HG03135 (cell line): ENCODE measurements at regions not wholly inside any gene's neighbourhood (a gene's known extent, or its start where the extent isn't known, plus 50 kb on each side); places are given as distances from the start of the nearest gene placed in this dataset.

ENCODE experiments used
- ATAC-seq: cut with Tn5 transposase; IDR thresholded peaks from one replicate; pipeline ENCODE4 v1.9.1; 2021; ENCODE audit warnings: mild to moderate bottlenecking, moderate library complexity; ENCODE audit not compliant: unreplicated experiment

DNA sequence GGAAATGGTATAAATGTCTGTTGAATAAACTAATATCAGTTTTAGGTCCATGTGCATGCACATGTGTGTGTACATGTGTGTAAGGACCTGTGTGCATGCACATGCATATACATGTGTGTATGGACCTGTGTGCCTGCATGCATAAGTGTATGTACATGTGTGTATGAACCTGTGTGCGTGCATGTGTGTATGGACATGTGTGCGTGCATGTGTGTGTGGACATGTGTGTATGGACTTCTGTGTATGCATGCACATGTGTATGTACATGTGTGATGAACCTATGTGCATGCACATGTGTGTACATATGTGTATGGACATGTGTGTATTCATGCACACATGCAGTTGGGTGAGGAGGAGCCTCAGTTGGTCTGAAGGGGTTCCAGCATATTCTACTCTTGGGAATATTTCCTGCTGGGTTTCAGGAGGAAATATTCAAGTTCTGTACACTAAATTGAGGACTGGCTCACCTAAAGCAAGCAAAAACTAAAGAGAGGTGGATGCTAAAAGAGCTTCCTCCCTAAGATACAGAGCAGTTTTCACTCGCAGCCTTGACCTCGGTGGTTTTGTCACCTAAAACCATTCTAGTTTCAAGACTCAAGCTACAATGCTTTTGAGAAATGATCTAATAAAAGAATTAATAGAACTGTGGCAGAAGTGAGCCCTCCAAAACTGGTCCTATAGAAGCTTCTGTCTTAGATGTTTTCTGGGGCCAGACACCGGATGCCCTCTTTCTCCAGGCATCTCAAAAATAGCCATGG, 742.8 kb downstream of the MAFB start:
- ATAC-seq, result no peak

DNA sequence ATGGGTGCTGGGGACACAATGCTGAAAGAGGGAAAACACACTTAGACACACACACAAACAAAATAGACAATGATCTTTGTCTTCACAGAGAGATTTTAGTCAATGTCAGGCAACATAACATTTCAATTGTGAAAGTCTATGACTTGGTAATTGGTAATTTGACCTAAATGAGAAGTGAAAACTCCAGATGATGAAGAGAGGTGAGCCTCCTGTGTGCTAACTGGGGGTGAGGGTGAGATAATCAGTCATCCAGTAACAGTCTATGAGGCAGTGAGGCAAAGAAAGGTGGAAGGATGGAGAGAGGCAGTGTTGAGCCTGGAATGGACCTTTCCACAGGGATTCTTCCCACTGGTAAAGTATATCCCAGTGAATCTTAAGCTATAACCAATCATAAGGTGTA, 744.2 kb downstream of the MAFB start:
- no peak for ATAC-seq

DNA sequence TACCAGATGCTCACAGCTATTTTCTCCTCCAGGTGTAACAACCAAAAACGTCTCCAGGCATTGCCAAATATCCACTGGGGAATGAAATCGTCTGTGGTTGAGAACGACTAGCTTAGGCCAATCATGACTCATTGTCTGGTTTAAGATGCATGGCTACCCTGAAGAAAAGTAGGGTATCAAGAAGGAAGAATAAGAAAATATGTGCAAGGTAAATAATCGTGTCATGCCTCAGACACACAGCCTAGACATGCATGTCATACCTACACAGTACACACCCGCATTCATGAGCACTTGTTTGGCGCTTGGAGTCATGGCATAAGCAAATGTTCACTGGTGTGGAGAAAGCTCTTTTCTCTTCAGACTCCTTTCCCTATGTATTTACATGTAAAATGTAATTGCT, 745.7 kb downstream of the MAFB start:
- no peak for ATAC-seq

DNA sequence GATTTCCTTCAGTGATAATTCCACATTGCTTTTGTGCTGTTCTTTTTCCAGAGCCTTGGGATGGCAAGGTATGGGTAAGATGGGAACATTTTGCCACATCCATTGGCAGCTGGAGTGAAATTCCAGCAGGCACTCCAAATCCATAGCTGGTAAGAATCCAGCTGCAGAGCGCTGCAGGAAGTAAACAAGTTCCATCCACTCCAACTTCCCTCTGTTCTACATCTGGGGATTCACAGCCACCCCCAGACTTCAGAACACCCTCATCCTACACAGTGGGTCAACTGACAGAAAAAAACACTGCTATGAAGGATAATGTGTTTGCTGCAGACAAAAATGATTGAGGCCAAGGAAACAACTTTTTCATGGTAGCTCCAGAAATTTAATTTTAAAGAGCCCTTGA, 747.8 kb downstream of the MAFB start:
- no peak for ATAC-seq

DNA sequence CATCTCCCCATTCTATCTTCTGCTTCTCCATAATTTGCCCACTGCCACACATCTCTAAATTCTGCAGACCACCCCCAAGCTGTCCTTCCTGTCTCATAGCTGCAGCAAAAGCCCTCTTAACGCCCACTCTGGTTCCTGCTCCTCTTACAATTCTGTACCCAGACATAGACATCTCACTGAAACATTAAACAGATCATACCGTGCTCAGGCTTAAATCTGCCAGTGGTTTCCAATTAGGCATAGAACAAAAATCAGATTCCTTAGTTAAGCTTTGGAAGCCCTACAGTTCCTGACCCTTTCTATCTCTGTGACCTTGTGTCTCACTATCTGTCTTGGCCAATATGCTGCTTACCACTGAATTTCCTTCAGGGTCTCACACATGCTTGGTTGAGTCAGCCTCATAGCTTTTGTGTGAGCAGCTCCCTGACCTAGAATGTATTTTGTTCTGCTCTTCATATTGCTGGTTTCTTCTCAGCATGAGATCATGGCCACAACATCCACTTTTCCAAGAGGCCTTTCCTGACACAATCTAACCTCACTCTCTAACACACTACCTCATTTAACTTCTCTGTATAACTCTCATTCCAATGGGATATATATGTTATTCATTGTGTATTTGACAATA, 749.7 kb downstream of the MAFB start:
- ATAC-seq, result no peak

DNA sequence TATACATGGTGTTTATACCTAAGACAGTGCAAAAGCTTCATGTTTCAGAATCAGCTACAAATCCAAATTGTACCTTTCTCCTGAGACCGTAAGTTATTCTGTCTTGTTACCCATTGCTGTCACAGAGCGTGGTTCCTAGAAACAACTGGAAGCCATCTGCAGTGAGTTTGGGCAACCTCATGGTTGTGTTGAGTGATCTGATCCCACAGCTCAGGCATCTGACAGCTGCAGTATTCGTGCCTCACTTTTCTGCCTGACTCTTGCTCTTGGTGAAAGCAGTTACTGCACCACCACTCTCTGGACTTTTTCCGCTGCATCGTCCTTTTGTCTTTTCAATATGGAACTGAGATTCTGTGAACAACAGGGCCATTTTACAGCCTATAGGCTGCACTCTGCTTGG, 752.6 kb downstream of the MAFB start:
- ATAC-seq, result no peak

DNA sequence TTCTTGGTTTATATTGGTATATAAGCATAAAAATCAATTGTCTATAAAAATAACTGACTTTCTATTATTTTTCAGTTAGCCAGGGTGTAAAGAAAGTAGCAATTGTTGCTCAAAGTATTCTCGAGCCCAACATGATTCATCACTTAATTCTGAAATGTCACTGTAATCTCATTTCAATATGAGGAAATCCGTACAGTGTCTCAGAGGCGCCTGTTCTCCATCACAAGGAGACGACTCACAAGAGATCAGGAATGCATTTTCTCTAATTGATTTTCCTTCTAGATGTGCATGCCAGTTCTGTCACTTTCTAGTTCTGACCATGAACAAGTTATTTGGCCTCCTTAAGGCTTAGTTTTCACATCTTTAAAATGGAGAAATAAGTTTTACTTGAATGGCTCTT, 753.1 kb downstream of the MAFB start:
- ATAC-seq, result no peak

DNA sequence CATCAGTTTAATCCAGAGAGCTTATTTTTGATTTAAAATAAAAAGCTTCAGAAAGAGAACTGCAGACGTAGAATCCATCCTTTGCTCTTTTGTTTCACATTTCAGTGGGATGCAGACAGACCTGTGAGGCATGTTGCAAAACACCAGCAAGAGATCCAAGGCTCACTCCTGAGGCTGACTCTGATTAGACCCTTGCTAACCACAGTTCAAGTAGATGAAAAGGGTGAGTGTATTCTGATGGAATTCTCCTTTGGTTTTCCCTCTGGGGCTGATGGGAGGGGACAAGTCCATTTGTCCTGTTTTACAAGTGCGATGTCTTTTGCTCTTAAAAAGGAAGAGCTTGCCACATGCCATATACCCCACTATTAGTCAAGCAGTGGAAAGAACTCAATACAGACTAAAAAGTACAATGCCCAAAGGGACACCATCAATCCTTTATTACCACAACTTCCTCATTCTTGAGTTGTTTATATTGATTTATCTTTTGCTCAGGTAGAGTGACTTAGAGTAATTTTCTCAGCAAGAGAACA, 772.7 kb downstream of the MAFB start:
- ATAC-seq, result no peak

DNA sequence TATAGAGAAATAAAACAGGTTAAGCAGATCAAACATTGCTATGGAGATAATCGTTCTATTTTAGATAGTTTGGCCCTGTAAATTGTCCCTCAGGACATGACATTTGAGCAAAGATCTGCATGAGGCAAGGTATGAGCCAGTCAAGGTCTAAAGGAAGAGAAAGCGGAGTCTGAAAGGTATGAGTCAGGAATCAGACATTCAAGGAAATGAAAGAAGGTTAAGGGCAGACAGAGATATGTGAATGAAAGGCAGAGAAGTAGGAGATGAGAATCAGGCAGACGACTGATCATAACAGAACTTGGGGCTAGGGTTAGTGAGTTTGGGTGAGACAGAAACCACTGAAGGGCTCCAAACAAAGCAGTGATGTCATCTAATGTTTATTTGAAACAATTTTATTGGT, 775.8 kb downstream of the MAFB start:
- ATAC-seq, result no peak

DNA sequence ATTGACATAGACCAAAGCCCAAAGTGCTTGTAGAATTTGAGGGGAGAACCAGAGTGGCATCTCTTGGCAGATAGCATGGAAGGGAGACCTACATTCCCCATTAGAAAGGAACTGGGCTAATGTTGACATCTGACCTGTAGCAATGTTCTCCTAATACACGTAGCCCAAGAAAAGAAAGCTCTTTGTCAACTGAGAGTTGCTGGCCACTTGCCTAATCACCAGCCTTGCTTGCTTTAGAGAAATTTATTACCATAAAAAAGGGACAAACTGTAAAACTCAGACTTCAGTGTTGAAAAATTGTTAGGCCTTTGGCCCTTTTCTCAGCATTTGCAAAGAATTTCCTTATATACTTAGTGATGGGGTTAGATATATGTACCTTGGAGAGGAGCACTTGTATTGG, 777.5 kb downstream of the MAFB start:
- no peak for ATAC-seq

DNA sequence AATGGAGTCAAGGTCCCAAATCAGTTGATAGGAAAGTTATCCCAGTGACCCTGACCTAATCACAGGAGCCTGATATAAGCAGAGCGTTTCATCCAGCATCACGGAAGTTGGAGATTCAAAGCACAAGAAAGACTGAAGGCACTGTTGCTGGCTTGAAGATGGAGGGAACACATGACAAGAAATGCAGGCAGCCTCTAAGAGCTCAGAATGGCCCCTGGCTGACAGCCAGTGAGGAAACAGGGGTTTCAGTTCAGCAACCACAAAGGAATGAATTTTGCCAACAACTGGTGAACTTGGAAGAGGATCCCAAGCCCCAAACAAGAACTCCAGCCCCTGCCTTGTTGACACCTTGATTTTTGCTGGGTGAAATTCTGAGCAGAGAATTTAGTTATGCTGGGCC, 778.5 kb downstream of the MAFB start:
- ATAC-seq, result no peak

DNA sequence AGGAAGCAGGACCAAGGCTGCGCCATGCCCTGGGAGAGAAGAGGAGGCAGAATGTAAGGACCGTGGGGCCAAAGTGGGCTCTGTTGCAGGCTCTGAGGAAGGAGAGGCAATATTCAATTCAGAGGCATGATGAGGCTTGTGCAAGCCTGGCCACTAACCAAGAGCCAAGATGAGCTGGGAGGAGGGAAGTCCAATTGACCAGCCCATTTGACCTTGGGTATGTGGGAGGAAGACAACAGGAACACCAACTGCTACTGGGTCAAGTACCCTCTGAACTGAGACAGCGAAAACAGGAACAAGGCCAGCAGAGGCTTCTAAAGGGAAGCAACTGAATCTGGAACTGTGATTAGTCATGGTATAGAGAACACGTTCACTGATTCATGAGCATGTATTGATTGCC, 779.6 kb downstream of the MAFB start:
- no peak for ATAC-seq

DNA sequence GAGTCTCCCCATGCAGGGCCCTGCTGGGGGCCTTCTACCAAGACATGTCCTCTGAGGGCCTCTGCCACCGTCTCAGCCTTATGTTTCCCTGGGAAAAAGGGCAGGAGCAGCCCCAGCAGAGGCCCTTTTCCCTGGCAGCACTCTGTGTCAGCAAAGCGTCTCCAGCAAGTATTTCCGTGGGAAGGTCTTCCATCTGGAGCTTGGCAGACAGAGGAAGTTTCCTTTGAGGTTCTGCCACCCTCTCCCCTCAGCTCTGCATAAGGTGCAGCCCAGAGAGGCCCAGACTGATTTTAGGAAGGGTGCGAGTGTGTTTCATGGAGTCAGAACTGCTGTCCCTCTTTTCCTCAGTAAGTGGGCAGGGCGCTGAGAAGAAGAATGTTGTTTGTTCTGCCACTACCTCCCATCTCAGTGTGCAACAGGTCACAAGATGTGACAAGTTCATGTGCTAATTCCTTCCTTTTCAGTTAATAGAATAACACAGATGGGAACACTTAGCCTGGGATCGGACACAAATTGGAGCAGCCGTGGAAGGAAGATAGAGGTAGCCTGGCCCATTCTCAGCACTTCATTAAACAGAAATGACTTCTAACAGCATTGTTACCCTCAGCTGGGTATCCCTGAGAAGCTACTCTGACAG, 784.4 kb downstream of the MAFB start:
- no peak for ATAC-seq

DNA sequence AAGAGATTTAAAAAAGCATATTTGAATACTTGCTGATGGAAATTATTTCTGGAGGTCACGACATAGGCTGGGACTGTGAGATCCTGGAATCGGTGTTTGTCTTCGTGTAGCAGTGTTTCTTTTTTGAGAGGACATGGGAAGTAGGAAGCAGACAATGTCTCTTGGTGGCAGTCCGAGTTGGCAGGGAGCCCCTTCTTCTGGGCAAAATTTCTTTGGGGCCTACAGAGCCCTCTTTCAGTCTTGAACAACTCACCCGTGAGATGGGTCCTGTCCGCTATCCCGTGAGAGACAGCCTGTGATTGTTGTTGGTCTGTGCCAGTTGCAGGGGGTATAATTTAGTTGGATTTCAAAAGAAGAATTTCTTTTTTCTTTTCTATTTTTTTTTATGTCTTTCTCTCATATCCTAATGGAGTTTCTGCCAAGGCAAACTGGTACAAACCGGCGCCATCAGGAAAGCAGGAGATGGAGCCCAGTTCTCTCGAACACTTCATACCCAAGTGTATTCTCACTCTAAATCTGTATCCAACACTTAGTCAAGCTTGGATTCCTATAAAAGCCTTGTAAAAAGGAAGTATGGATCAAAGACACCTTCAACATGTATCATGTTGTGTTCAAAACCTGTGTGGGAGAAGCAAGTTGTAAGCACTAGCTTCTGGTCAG, 785.1 kb downstream of the MAFB start:
- no peak for ATAC-seq

DNA sequence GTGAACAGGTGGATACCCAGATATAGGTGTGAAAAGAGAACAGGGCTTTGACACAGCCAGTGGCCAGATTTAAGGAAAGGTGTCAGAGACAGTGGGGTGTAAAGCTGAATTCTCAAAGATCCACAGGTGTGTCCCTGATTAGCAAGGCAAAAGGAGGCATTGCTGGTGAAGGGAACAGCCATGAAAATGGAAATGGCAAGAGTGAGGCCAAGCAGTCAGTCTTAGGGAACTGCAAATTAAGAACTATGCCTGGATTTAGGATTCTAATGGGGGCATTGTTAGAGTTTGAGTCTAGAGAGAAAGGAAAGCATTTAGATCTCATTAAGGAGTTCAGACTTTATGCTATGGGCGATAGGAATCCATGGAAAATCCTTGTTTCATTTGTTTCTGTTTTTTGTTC, 789.2 kb downstream of the MAFB start:
- ATAC-seq, result no peak

DNA sequence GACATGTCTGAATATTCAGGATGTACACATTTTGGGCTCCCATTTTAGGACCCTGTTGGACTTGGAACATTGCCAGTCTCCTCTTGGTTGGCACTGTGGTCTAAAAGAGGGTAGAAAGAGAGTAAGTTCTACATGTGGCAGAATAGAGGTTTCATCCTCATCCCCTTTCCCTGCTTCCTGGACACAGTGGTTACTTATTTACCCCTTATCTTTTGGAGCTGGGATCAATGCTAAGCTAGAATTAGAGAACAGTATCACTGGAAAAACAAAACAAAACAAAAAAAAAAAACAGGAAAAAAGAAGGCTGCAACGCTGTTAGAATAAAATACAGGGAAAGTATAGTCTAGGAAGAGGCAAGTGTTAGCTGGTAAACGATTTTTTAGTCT, 790.6 kb downstream of the MAFB start:
- ATAC-seq, result no peak

DNA sequence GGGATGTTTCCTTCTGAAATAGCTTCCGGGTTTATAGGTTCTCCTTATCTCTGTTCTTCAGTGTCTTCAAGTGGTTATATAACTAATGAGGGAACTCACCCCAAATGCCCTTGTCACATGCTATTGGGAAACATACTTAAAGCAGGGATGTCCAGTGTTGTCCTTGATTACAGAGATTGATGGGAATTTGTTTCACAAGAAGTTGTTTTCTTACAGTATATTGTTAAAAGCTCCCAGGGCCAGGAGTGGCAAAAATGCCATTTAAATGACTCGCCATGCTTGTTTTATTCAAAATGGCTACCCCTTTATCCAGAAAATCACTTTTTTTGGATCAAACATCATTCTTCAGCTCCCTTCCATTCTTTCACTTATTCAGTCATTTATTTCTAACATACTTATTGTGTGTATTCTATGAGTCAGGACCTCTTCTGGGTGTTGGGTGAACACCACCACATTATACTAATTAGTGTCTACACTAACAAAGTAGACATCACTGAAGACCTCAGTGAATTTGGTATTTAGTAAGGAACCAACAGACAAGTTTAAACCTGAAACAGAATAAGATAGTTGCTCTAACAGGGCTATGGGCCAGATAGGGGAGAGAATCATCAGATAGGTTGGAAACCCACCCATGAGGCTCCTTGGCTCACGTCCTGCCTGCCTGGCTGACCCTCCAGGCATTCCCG, 791.1 kb downstream of the MAFB start:
- ATAC-seq, result no peak

DNA sequence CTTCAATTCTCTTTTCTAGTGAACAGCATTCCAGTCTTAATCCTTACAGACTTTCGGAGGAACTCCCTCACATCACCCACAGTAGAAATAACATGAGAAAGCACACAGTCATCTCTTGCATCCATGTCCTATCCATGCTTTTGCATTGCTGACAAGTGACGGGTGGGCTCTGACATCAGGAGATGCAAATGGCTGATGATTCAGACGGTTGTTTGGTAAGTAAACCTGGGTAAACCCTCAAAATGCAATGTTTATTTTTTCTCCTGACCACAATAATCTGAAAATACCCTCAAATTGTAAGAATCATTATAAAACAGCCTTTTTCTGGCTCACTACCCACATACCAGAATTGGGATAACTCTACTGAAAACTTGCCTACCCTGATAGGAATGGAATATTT, 792.0 kb downstream of the MAFB start:
- ATAC-seq, result no peak

DNA sequence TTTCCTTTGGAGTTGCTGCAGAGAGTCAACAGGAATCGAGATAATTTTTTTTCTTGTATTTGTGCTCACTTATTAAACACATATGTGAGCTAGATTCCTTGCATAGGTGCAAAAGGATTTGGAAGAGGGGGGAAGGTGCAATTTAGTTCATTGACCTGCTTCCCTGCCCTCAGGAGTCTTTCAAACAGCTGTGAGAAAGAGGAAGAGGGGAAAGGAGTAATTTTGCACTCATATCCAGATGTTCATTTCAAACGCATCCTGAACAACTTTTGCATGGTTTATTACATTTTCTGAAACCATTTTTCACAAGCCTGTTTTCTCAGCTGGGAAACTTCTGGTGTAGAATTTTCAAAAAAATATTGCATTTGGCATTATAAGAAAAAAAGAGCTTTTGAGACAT, 795.0 kb downstream of the MAFB start:
- ATAC-seq, result no peak

DNA sequence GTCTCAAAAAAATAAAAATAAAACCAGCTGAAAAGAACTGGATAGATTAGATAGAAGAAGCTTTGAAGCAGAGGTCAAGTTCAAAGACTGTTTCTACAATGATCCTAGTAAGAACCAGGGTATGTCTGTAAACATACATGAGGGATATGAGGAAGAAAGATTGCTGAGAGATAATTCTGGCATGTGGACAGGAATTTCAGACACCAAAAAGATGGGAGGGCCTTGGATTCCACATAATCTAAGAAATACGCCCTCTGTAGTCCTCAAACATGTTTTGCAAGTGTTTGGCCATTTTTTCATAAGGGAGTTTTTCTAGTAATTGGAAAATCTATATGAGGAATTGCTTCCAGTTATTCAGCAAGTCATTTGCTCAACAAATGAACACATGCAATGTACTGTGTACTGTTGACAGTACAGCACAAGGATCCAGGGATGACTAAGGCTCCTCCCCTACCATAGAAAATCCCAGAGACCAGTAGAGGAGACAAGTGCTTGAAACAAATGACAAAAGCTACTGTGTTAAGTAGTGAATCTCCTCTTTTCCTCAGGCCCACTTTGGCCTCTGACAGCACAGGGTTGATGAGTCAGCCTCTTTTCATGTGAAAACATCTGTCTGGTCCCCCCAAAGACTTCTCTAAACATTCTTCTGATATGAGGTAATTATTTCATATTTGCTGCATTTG, 795.9 kb downstream of the MAFB start:
- no peak for ATAC-seq

DNA sequence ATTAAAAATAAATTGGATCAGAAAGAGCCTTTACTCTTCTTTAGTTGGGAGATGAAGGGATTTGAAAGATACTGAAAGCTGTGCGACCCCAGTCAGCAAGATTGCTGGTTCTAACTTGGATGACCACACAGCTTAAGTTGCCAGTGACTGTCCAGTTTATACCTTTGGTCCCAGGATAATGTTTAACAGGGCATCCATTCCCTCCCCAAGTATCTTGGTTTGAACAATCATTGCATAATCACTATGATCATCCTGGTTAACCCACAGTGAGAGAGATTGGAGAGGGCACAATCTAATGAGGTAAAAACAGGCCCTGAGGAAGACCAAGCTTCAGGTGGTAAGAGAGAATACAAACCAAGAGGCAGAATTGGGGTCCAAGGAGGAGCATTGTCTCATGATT, 798.3 kb downstream of the MAFB start:
- no peak for ATAC-seq
